Transverse colon (tissue), 4 donors: ENCODE measurements at regions not wholly inside any gene's neighbourhood (a gene's known extent, or its start where the extent isn't known, plus 50 kb on each side); places are given as distances from the start of the nearest gene placed in this dataset.

Experiments used
- DNase-seq: peaks from one replicate; pipeline ENCODE4 v3.0.0-alpha.2; 2019
- H3K27ac ChIP-seq, 4 donors: fragments of 200-600 bp; sonication (generic); 2 replicates each; pipeline ENCODE4 v1.5.1; 2016 to 2018; ENCODE audit warnings: inconsistent platforms in 4 of 4
- H3K27me3 ChIP-seq: fragments of 200-600 bp; sonication (generic); 2 replicates; pipeline ENCODE4 v1.5.1; 2017; ENCODE audit warnings: inconsistent platforms
- H3K36me3 ChIP-seq, 4 donors: fragments of 200-600 bp; sonication (generic); 2 replicates each; pipeline ENCODE4 v1.5.1; 2017 to 2019; ENCODE audit warnings: inconsistent platforms in 4 of 4
- H3K4me1 ChIP-seq, 4 donors: fragments of 200-600 bp; sonication (generic); 2 replicates each; pipeline ENCODE4 v1.5.1; 2017 to 2020; ENCODE audit warnings: inconsistent platforms in 4 of 4
- H3K4me3 ChIP-seq, 4 donors: fragments of 200-600 bp; sonication (generic); 1 replicate in 1 of 4; 2 replicates in 3 of 4; pipeline versions ENCODE4 v1.5.1 to v1.6.1; 2017 to 2019; ENCODE audit warnings: inconsistent platforms in 4 of 4
- H3K9me3 ChIP-seq, 2 donors: fragments of 200-600 bp; sonication (generic); 2 replicates each; pipeline ENCODE4 v1.5.1; 2017 to 2019; ENCODE audit warnings: inconsistent platforms in 2 of 2
- CTCF ChIP-seq, 5 experiments: fragments of 200-600 bp in 3 of 5; fragments of 450-650 bp in 2 of 5; sonication (generic) in 3 of 5; IDR thresholded peaks; 1 replicate in 2 of 5; 2 replicates in 3 of 5; pipeline ENCODE4 v1.5.1; 2016 to 2017; ENCODE audit warnings: antibody characterized with exemption in 5 of 5, inconsistent platforms in 3 of 5, mild to moderate bottlenecking in 2 of 5, moderate library complexity in 1 of 5
- EP300 ChIP-seq: sonication (generic); formaldehyde crosslinking; IDR thresholded peaks from one replicate; pipeline ENCODE4 v1.6.1; 2017; ENCODE audit warnings: antibody characterized with exemption, low read depth
- POLR2A ChIP-seq: fragments of 450-650 bp; IDR thresholded peaks from one replicate; pipeline ENCODE4 v1.6.1; 2016; ENCODE audit warnings: antibody characterized with exemption, mild to moderate bottlenecking, moderate library complexity
- POLR2AphosphoS5 ChIP-seq, 3 donors: sonication (generic); formaldehyde crosslinking; IDR thresholded peaks; one replicate each; pipeline ENCODE4 v1.6.1; 2016; ENCODE audit warnings: antibody characterized with exemption in 3 of 3
- WGBS, 2 donors: methylation state at CpG; one replicate each; pipeline ENCODE4 v1.1.5; 2018; ENCODE audit warnings: low coverage in 1 of 2; 5-methylcytosine and 5-hydroxymethylcytosine counted together
- in situ Hi-C, 4 donors: fragments of 200-750 bp; cut with MboI; loops; one replicate each; pipeline versions ENCODE4 v1.15.0 to v1.15.1; 2017; ENCODE audit warnings: low sequenced_read_pairs in 3 of 4, low pct_ligation_motif_present in 1 of 4, low pct_unique_long_range_greater_than_20kb in 1 of 4
- intact Hi-C: fragments of 100-400 bp; cut with DNase I; formaldehyde crosslinking; loops from one replicate; pipeline ENCODE4 v1.15.1; 2023; ENCODE audit warnings: low total_unique reads

GRCh38 chr4:157655096-157655809, 434.7 kb downstream of the GRIA2 start:
- no peaks in the 10 kb centered on the region for H3K36me3 ChIP-seq
- H3K4me1 ChIP-seq, result no peaks in the 10 kb centered on the region
- 63 to 68% methylated on average over 5 to 6 of the region's 6 CpGs for WGBS, 2 donors
- H3K9me3 ChIP-seq, result no peaks in the 10 kb centered on the region
- in situ Hi-C loops (no loop called here), intact Hi-C loops (no loop called here)
- H3K27me3 ChIP-seq, result no peaks in the 10 kb centered on the region
- no peak overlapping the region for H3K27ac ChIP-seq
- no peak for TF ChIP-seq CTCF (IDR thresholded peaks at IDR 0.05)
- no peak for TF ChIP-seq POLR2A
- TF ChIP-seq EP300, result no peak
- no peak for TF ChIP-seq POLR2AphosphoS5 (IDR thresholded peaks at IDR 0.05)
- no peak for DNase-seq
- H3K4me3 ChIP-seq, result no peak overlapping the region

GRCh38 chr4:157643257-157643656, 422.7 kb downstream of the GRIA2 start:
- Histone ChIP-seq H3K9me3 (no peaks in the 10 kb centered on the region), H3K36me3 (no peaks in the 10 kb centered on the region), H3K4me3 (no peak overlapping the region), H3K27ac (no peak overlapping the region), H3K4me1 (no peaks in the 10 kb centered on the region), H3K27me3 (no peaks in the 10 kb centered on the region)
- intact Hi-C loops, result no loop called here
- no peak for TF ChIP-seq CTCF (IDR thresholded peaks at IDR 0.05)
- no peak for TF ChIP-seq POLR2A
- TF ChIP-seq EP300, result no peak
- TF ChIP-seq POLR2AphosphoS5 (IDR thresholded peaks at IDR 0.05), result no peak
- in situ Hi-C loops, result no loop called here
- no peak for DNase-seq

- no peak for TF ChIP-seq POLR2A
- TF ChIP-seq CTCF (IDR thresholded peaks at IDR 0.05), result no peak
- TF ChIP-seq POLR2AphosphoS5 (IDR thresholded peaks at IDR 0.05), result no peak
- TF ChIP-seq EP300, result no peak
- H3K4me3 ChIP-seq, result no peak overlapping the region
- DNase-seq, result no peak
- no peak overlapping the region for H3K27ac ChIP-seq
- H3K4me1 ChIP-seq, result no peaks in the 10 kb centered on the region
- no peaks in the 10 kb centered on the region for H3K9me3 ChIP-seq
- intact Hi-C loops (no loop called here), in situ Hi-C loops (no loop called here)
- H3K27me3 ChIP-seq, result no peaks in the 10 kb centered on the region
- WGBS, 2 donors, result 89% methylated on average over 3 of the region's 3 CpGs; no CpG with 5 or more reads in 1 of the 2 donors
- H3K36me3 ChIP-seq, result no peaks in the 10 kb centered on the region
Measured at GRCh38 chr4:157634057-157634456, 413.5 kb downstream of the GRIA2 start.

GRCh38 chr4:157616741-157617472, 396.4 kb downstream of the GRIA2 start:
- 93 to 95% methylated on average over 4 to 7 of the region's 7 CpGs for WGBS, 2 donors
- intact Hi-C loops, result no loop called here
- no peak overlapping the region for H3K27ac ChIP-seq
- H3K4me1 ChIP-seq, result no peaks in the 10 kb centered on the region
- in situ Hi-C loops, result no loop called here
- no peaks in the 10 kb centered on the region for H3K9me3 ChIP-seq
- H3K27me3 ChIP-seq, result no peaks in the 10 kb centered on the region
- no peaks in the 10 kb centered on the region for H3K36me3 ChIP-seq
- no peak overlapping the region for H3K4me3 ChIP-seq
- TF ChIP-seq CTCF (IDR thresholded peaks at IDR 0.05), result no peak
- no peak for TF ChIP-seq EP300
- DNase-seq, result no peak
